ENCODE measurements at regions not wholly inside any gene's neighbourhood (a gene's known extent, or its start where the extent isn't known, plus 50 kb on each side); places are given as distances from the start of the nearest gene placed in this dataset.
"Not testable (repeated sequence)": the region's sequence is repeated elsewhere in the genome, so short reads cannot be mapped to it uniquely, and the experiment has no call there.

GRCh38 chr18:34352385-34353163 is 127.9 kb upstream of the NOL4 start:
- DNase-seq, result peak; percentile 36

- no peak for DNase-seq
Measured at GRCh38 chr18:34354351-34354750, 129.6 kb upstream of the NOL4 start.

- DNase-seq, result no peak
Measured at GRCh38 chr18:34357944-34358580, 133.3 kb upstream of the NOL4 start.

GRCh38 chr18:34358923-34359322 is 134.2 kb upstream of the NOL4 start:
- DNase-seq, result no peak

- DNase-seq, result no peak
Measured at GRCh38 chr18:34364699-34365098, 140.0 kb upstream of the NOL4 start.

GRCh38 chr18:34370704-34371395 is 146.1 kb upstream of the NOL4 start:
- DNase-seq, result no peak

GRCh38 chr18:34380326-34380725 is 155.6 kb upstream of the NOL4 start:
- DNase-seq, result no peak

GRCh38 chr18:34385311-34385710 is 160.6 kb upstream of the NOL4 start:
- no peak for DNase-seq

GRCh38 chr18:34386803-34387202 is 162.1 kb upstream of the NOL4 start:
- no peak for DNase-seq

GRCh38 chr18:34397286-34397896 is 172.7 kb upstream of the NOL4 start:
- no peak for DNase-seq

GRCh38 chr18:34399892-34400291 is 175.2 kb upstream of the NOL4 start:
- no peak for DNase-seq

- no peak for DNase-seq
Measured at GRCh38 chr18:34400834-34401233, 176.1 kb upstream of the NOL4 start.

- no peak for DNase-seq
Measured at GRCh38 chr18:34401775-34402174, 177.1 kb upstream of the NOL4 start.

GRCh38 chr18:34407471-34407870 is 182.8 kb upstream of the NOL4 start:
- DNase-seq, result not testable (repeated sequence)

GRCh38 chr18:34411952-34412351 is 187.2 kb upstream of the NOL4 start:
- no peak for DNase-seq

- no peak for DNase-seq
Measured at GRCh38 chr18:34431042-34431441, 206.3 kb upstream of the NOL4 start.

GRCh38 chr18:34444622-34445021 is 219.9 kb upstream of the NOL4 start:
- DNase-seq, result no peak

- DNase-seq, result no peak
Measured at GRCh38 chr18:34448662-34449061, 223.9 kb upstream of the NOL4 start.

GRCh38 chr18:34457761-34458160 is 233.0 kb upstream of the NOL4 start:
- no peak for DNase-seq

GRCh38 chr18:34458410-34458977 is 233.8 kb upstream of the NOL4 start:
- no peak for DNase-seq

- DNase-seq, result no peak
Measured at GRCh38 chr18:34461266-34461665, 236.6 kb upstream of the NOL4 start.

- DNase-seq, result no peak
Measured at GRCh38 chr18:34467058-34467457, 242.3 kb upstream of the NOL4 start.

- DNase-seq, result no peak
Measured at GRCh38 chr18:34480162-34480700, 229.9 kb upstream of the DTNA start.
